ENCODE measurements at regions not wholly inside any gene's neighbourhood (a gene's known extent, or its start where the extent isn't known, plus 50 kb on each side); places are given as distances from the start of the nearest gene placed in this dataset.
A peak's percentile ranks its signal among the peaks of the same experiment; 100 is the strongest.

GRCh38 chr1:243921111-243921510 lies 71.1 kb upstream of the AKT3 start:
- CTCF ChIA-PET: no interaction called here
- POLR2A ChIA-PET: no interaction called here

GRCh38 chr1:243917863-243918565 lies 68.0 kb upstream of the AKT3 start:
- Histone ChIP-seq H3K79me2 (ENCODE audit: insufficient read depth) (no peaks in the 10 kb centered on the region), H3K9ac (peak overlapping the region; percentile 48), H3K4me1 (ENCODE audit: control insufficient read depth in 1 of 2, insufficient read depth in 2 of 2, low read depth in 1 of 2, low read length in 1 of 2) (peaks cover 4 to 12% of the 10 kb centered on the region in 2 experiments; a peak in 2 of 4 replicates), H3K4me2 (peak overlapping the region; percentile 89), H4K20me1 (ENCODE audit: insufficient read depth) (no peaks in the 10 kb centered on the region), H3K27me3 (ENCODE audit: insufficient read depth) (no peaks in the 10 kb centered on the region), H3K9me3 (no peaks in the 10 kb centered on the region), H3F3A (replicated peaks; ENCODE audit: insufficient read depth) (peaks cover 4% of the 10 kb centered on the region), H3K9me2 (no peaks in the 10 kb centered on the region), H3K27ac (ENCODE audit: low read depth in 2 of 2, low read length in 1 of 2) (peak overlapping the region in 1 of 2 experiments; percentile 18; a peak in 1 of 4 replicates), H2AFZ (ENCODE audit: low read depth) (peak overlapping the region; percentile 86), H3K36me3 (replicated peaks in 1 of 2; ENCODE audit: control insufficient read depth in 1 of 2, insufficient read depth in 2 of 2, low read length in 1 of 2) (no peaks in the 10 kb centered on the region), H3K4me3 (ENCODE audit: low read depth in 2 of 2, low read length in 1 of 2) (peak overlapping the region; percentile 55 to 63)
- ChIA-PET POLR2A (no interaction called here), CTCF (interaction anchor here (0.8 to 1.0 kb wide), 2 partner anchors 10 to 297 kb away, joined by 3 read pairs; no protein-coding TSS in a partner anchor)
- WGBS (ENCODE audit: low lambda C conversion rate): 58% methylated on average over 10 of the region's 10 CpGs
- DNase-seq: no peak
- no peak for TF ChIP-seq PBX3 (IDR thresholded peaks at IDR 0.05)
- TF ChIP-seq CTCF (IDR thresholded peaks at IDR 0.05): 0 out of 2 replicates have a peak, but pooled peaks have one; percentile 3
- TF ChIP-seq FOXM1 (IDR thresholded peaks at IDR 0.05; ENCODE audit: low read depth): no peak
- no peak for TF ChIP-seq RXRA (IDR thresholded peaks at IDR 0.05; ENCODE audit: borderline replicate concordance, low read depth)

More at GRCh38 chr1:243921111-243921510, 71.1 kb upstream of the AKT3 start:
- no peaks in the 10 kb centered on the region for H3K9me3 ChIP-seq
- H3F3A ChIP-seq (replicated peaks; ENCODE audit: insufficient read depth): peaks cover 7% of the 10 kb centered on the region
- no peaks in the 10 kb centered on the region for H4K20me1 ChIP-seq (ENCODE audit: insufficient read depth)
- DNase-seq: no peak
- H3K9me2 ChIP-seq: no peaks in the 10 kb centered on the region
- H3K9ac ChIP-seq: no peak overlapping the region
- H2AFZ ChIP-seq (ENCODE audit: low read depth): no peak overlapping the region
- no peak overlapping the region for H3K4me3 ChIP-seq (ENCODE audit: low read depth in 2 of 2, low read length in 1 of 2)
- no peaks in the 10 kb centered on the region for H3K27me3 ChIP-seq (ENCODE audit: insufficient read depth)
- WGBS (ENCODE audit: low lambda C conversion rate): 87% methylated on average over 1 of the region's 1 CpG
- H3K79me2 ChIP-seq (ENCODE audit: insufficient read depth): no peaks in the 10 kb centered on the region
- TF ChIP-seq ZBTB33 (IDR thresholded peaks at IDR 0.05; ENCODE audit: borderline replicate concordance, low read depth) (no peak), USF1 (IDR thresholded peaks at IDR 0.05; ENCODE audit: borderline replicate concordance, low read depth) (peak; percentile 26; the same call in 1 of the 2 replicates)
- no peaks in the 10 kb centered on the region for H3K36me3 ChIP-seq (replicated peaks in 1 of 2; ENCODE audit: control insufficient read depth in 1 of 2, insufficient read depth in 2 of 2, low read length in 1 of 2)
- H3K27ac ChIP-seq (ENCODE audit: low read depth in 2 of 2, low read length in 1 of 2): no peak overlapping the region
- H3K4me2 ChIP-seq: no peak overlapping the region
- peaks cover 12 to 25% of the 10 kb centered on the region in 2 experiments for H3K4me1 ChIP-seq (ENCODE audit: control insufficient read depth in 1 of 2, insufficient read depth in 2 of 2, low read depth in 1 of 2, low read length in 1 of 2)
